22Rv1 (cell line): ENCODE measurements at regions not wholly inside any gene's neighbourhood (a gene's known extent, or its start where the extent isn't known, plus 50 kb on each side); places are given as distances from the start of the nearest gene placed in this dataset.

Experiments
- ZFX ChIP-seq: fragments of 450-650 bp; IDR thresholded peaks from 2 replicates; pipeline ENCODE4 v1.6.1; 2017; ENCODE audit warnings: antibody characterized with exemption, borderline replicate concordance
- TF ChIP-seq, protein P1 (sequence below): fragments of 450-650 bp; IDR thresholded peaks from 2 replicates; pipeline ENCODE4 v1.5.1; 2017; ENCODE audit warnings: mild to moderate bottlenecking

DNA sequence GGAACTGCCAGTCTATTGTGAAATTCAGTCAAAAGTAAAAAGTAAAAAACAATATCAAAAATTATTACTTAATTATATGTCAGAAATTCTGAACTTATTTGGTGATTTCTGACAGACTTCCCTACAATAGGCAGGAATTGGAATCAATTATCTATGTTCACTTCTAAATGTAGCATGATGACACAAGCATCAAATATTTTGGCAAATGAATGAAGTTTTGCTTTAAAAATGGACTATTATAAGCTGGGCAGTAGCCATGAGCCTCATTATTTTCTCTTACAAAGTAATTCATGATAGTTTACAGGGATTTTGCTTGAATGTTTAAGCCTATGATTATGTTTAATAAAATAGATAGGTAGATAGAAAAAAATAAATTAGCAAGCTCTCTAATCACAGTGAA lies 582.6 kb downstream of the SLITRK6 start:
- TF ChIP-seq, protein P1, sequence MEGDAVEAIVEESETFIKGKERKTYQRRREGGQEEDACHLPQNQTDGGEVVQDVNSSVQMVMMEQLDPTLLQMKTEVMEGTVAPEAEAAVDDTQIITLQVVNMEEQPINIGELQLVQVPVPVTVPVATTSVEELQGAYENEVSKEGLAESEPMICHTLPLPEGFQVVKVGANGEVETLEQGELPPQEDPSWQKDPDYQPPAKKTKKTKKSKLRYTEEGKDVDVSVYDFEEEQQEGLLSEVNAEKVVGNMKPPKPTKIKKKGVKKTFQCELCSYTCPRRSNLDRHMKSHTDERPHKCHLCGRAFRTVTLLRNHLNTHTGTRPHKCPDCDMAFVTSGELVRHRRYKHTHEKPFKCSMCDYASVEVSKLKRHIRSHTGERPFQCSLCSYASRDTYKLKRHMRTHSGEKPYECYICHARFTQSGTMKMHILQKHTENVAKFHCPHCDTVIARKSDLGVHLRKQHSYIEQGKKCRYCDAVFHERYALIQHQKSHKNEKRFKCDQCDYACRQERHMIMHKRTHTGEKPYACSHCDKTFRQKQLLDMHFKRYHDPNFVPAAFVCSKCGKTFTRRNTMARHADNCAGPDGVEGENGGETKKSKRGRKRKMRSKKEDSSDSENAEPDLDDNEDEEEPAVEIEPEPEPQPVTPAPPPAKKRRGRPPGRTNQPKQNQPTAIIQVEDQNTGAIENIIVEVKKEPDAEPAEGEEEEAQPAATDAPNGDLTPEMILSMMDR, result no peak
- TF ChIP-seq ZFX, result no peak
